ENCODE measurements at regions not wholly inside any gene's neighbourhood (a gene's known extent, or its start where the extent isn't known, plus 50 kb on each side); places are given as distances from the start of the nearest gene placed in this dataset.

DNA sequence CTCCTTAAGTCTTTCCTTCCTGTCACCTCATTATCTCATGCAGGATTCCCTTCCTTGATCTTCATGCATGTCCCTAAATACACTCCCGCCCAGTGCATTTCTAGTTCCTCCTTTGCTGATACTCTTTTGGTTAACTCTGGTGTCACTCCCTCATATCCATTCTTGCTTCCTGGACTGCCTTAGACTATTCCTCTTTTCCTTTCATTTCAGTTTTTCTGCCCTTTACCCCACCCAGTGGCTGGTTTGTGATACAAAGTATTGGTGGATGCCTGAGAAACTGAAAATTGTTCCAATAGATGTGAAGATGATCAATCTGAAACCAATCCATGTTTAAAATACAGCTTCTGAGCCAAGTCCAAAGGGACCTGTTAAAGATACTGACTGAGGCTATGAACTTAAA is 553.8 kb upstream of the CAMK1G start:
- DNase-seq (ENCODE audit: extremely low spot score) = no peak
- ChIA-PET POLR2A (no interaction called here), CTCF (no interaction called here)
- TF ChIP-seq NFRKB (IDR thresholded peaks at IDR 0.05) (no peak), FOXK2 (IDR thresholded peaks at IDR 0.05) (no peak), L3MBTL2 (conservative IDR thresholded peaks at IDR 0.05) (no peak), HDGF (IDR thresholded peaks at IDR 0.05; ENCODE audit: borderline replicate concordance) (no peak), ELF4 (IDR thresholded peaks at IDR 0.05) (no peak), TARDBP (IDR thresholded peaks at IDR 0.05) (no peak), CTBP1 (IDR thresholded peaks at IDR 0.05; ENCODE audit: borderline replicate concordance) (no peak), ARNT (IDR thresholded peaks at IDR 0.05) (no peak), SUZ12 (IDR thresholded peaks at IDR 0.05) (no peak), SP1 (IDR thresholded peaks at IDR 0.05) (no peak), BHLHE40 (IDR thresholded peaks at IDR 0.05; ENCODE audit: borderline replicate concordance) (no peak), ZNF384 (IDR thresholded peaks at IDR 0.05) (no peak), LEF1 (IDR thresholded peaks at IDR 0.05; ENCODE audit: borderline replicate concordance) (no peak), FOXM1 (IDR thresholded peaks at IDR 0.05; ENCODE audit: borderline replicate concordance) (no peak), FOXA1 (IDR thresholded peaks at IDR 0.05) (no peak)
- TF ChIP-seq, protein P1, sequence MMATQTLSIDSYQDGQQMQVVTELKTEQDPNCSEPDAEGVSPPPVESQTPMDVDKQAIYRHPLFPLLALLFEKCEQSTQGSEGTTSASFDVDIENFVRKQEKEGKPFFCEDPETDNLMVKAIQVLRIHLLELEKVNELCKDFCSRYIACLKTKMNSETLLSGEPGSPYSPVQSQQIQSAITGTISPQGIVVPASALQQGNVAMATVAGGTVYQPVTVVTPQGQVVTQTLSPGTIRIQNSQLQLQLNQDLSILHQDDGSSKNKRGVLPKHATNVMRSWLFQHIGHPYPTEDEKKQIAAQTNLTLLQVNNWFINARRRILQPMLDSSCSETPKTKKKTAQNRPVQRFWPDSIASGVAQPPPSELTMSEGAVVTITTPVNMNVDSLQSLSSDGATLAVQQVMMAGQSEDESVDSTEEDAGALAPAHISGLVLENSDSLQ (IDR thresholded peaks at IDR 0.05) = no peak

DNA sequence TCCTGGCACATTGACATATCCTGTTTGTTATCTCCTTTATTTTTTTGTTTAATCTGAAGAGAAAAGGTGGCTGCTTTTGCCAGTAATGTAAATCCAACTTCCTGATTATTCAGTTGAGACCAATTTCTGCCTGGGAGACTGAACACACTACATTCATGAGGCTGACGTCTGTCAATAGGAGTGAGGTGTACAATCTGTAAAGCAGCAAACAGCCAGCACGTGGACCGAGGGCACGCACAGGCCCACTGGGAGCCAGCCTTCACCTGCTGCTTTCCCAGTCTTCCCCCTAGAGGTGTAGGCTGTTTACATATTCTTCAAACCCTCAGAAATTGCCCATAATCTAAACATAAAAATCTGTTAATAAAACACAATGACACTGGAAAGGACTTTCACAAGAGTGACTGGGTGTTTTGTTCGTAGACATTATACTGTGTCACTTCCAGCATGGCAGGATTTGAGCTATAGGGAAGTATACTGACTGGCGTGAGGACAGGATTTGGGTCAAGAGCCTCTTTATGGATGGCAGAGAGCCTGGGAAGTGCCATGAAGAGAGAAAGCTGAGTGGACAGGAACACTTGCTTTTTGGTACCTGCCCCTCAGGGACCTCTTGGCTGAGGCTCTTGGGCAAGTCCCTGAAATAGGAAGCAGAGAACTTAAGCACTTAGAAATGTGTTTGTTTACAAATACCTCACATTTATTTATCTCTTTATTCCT is 552.9 kb upstream of the CAMK1G start:
- TF ChIP-seq, protein P1 (IDR thresholded peaks at IDR 0.05) = no peak
- no peak for TF ChIP-seq SUZ12 (IDR thresholded peaks at IDR 0.05)
- no peak for TF ChIP-seq TARDBP (IDR thresholded peaks at IDR 0.05)
- TF ChIP-seq CTBP1 (IDR thresholded peaks at IDR 0.05; ENCODE audit: borderline replicate concordance) = no peak
- TF ChIP-seq ELF4 (IDR thresholded peaks at IDR 0.05) = no peak
- TF ChIP-seq NFRKB (IDR thresholded peaks at IDR 0.05) = no peak
- TF ChIP-seq ARNT (IDR thresholded peaks at IDR 0.05) = no peak
- no peak for TF ChIP-seq ZNF384 (IDR thresholded peaks at IDR 0.05)
- CTCF ChIA-PET = no interaction called here
- POLR2A ChIA-PET = no interaction called here
- no peak for DNase-seq (ENCODE audit: extremely low spot score)

DNA sequence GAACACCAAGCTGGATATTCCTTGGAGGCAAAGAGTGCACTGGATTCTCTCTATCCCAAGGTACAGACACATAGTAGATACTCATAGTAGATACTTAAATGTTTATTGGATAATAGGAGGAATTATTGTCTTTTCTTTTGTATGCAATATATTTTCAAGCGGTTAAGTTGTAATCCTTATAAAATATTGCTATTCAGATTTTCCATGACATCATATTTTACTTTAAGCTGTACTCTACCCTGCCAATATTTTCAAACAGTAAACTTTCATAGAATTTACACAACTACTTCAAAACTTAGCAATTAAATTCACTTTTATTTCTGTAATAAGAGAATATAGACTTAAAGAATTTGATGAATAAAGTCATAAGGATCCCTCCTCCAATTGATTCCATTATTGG is 546.5 kb upstream of the CAMK1G start:
- ChIA-PET POLR2A (no interaction called here), CTCF (interaction anchor here (0.7 kb wide), 1 partner anchor 1187 kb away, joined by 3 read pairs; no protein-coding TSS in a partner anchor)
- no peak for TF ChIP-seq ZNF384 (IDR thresholded peaks at IDR 0.05)
- no peak for TF ChIP-seq SP1 (IDR thresholded peaks at IDR 0.05)
- TF ChIP-seq BHLHE40 (IDR thresholded peaks at IDR 0.05; ENCODE audit: borderline replicate concordance) = no peak
- no peak for TF ChIP-seq TARDBP (IDR thresholded peaks at IDR 0.05)
- no peak for TF ChIP-seq LEF1 (IDR thresholded peaks at IDR 0.05; ENCODE audit: borderline replicate concordance)
- DNase-seq (ENCODE audit: extremely low spot score) = no peak

DNA sequence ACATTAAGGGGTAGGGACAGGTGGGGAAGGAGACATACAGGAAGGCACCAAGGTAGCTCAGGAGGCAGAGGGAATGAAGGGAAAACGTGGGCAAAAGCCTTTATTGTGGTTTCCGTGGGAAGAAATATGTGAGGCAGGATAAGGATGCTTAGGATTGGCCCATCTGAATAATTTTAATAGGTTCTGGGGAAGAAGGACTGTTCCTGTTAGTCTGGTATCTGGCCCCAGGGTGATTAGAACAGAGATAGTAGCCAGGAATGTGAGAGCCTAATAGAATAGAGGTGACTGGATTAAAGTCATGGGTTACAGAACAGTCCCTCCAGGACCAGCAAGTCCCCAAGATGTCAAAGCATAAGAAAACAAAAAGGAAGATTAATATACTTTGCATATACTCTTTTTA is 545.2 kb upstream of the CAMK1G start:
- POLR2A ChIA-PET = no interaction called here
- no peak for DNase-seq (ENCODE audit: extremely low spot score)
- CTCF ChIA-PET = no interaction called here

DNA sequence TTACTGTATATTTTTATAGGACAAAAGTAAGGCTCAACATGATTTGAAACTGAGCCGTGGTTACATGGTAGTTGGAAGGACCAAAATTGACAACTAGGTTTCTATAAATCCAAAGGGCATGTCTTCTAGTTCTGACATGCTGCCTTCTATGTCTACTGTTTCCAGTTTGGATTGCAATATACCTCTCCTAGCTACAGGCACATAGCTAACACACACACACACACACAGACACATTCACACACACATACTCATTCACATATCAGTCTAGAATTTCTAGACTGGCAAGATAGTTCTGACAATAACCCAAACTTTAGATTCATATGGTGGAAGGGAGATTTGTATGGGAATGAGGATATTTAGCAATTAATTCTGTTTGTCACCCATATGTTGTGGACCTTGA is 544.8 kb upstream of the CAMK1G start:
- no peak for DNase-seq (ENCODE audit: extremely low spot score)
- TF ChIP-seq LEF1 (IDR thresholded peaks at IDR 0.05; ENCODE audit: borderline replicate concordance) = no peak
- no peak for TF ChIP-seq CTBP1 (IDR thresholded peaks at IDR 0.05; ENCODE audit: borderline replicate concordance)
- TF ChIP-seq ZNF384 (IDR thresholded peaks at IDR 0.05) = no peak
- TF ChIP-seq BHLHE40 (IDR thresholded peaks at IDR 0.05; ENCODE audit: borderline replicate concordance) = no peak
- no peak for TF ChIP-seq L3MBTL2 (conservative IDR thresholded peaks at IDR 0.05)
- TF ChIP-seq FOXA1 (IDR thresholded peaks at IDR 0.05) = no peak
- TF ChIP-seq, protein P1 (IDR thresholded peaks at IDR 0.05) = no peak
- no peak for TF ChIP-seq TARDBP (IDR thresholded peaks at IDR 0.05)
- no peak for TF ChIP-seq FOXM1 (IDR thresholded peaks at IDR 0.05; ENCODE audit: borderline replicate concordance)
- TF ChIP-seq HDGF (IDR thresholded peaks at IDR 0.05; ENCODE audit: borderline replicate concordance) = no peak
- no peak for TF ChIP-seq SP1 (IDR thresholded peaks at IDR 0.05)
- no peak for TF ChIP-seq SUZ12 (IDR thresholded peaks at IDR 0.05)
- CTCF ChIA-PET = no interaction called here
- POLR2A ChIA-PET = no interaction called here

More for the DNA sequence above, 545.2 kb upstream of the CAMK1G start:
- TF ChIP-seq L3MBTL2 (conservative IDR thresholded peaks at IDR 0.05) = no peak
- TF ChIP-seq NFRKB (IDR thresholded peaks at IDR 0.05) = no peak
- TF ChIP-seq LEF1 (IDR thresholded peaks at IDR 0.05; ENCODE audit: borderline replicate concordance) = no peak
- TF ChIP-seq ELF4 (IDR thresholded peaks at IDR 0.05) = no peak
- TF ChIP-seq SUZ12 (IDR thresholded peaks at IDR 0.05) = no peak
- no peak for TF ChIP-seq TARDBP (IDR thresholded peaks at IDR 0.05)

DNA sequence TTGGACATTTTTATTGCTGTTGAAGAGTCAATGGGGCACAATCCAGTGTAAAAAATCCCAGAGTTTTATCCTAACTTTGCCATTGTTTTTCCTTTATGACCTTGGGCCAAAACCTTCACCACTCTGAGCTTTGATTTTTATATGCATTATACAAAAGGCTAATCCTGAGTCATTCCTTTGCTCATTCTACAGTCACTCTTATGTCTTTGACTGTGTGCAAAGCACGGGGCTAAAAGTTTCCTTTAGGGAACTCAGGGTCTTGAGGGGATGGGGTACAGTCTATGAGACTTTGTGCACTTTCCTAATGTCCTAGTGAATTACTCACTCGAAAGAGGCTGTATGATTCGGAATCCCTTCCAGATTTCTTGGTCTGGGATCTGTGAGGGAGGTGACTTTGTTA is 543.2 kb upstream of the CAMK1G start:
- CTCF ChIA-PET = no interaction called here
- POLR2A ChIA-PET = no interaction called here
- no peak for DNase-seq (ENCODE audit: extremely low spot score)
- TF ChIP-seq CTBP1 (IDR thresholded peaks at IDR 0.05; ENCODE audit: borderline replicate concordance) = no peak
- TF ChIP-seq FOXA1 (IDR thresholded peaks at IDR 0.05) = no peak
- no peak for TF ChIP-seq NFRKB (IDR thresholded peaks at IDR 0.05)
- no peak for TF ChIP-seq TARDBP (IDR thresholded peaks at IDR 0.05)
- TF ChIP-seq LEF1 (IDR thresholded peaks at IDR 0.05; ENCODE audit: borderline replicate concordance) = no peak
- no peak for TF ChIP-seq HDGF (IDR thresholded peaks at IDR 0.05; ENCODE audit: borderline replicate concordance)
- no peak for TF ChIP-seq L3MBTL2 (conservative IDR thresholded peaks at IDR 0.05)
- TF ChIP-seq, protein P1 (IDR thresholded peaks at IDR 0.05) = no peak
